Thyroid gland (tissue), 4 donors: ENCODE measurements at regions not wholly inside any gene's neighbourhood (a gene's known extent, or its start where the extent isn't known, plus 50 kb on each side); places are given as distances from the start of the nearest gene placed in this dataset.

ENCODE experiments used
- POLR2A ChIP-seq, 2 donors: fragments of 450-650 bp; IDR thresholded peaks; one replicate each; pipeline ENCODE4 v1.6.1; 2017; ENCODE audit warnings: antibody characterized with exemption in 2 of 2, mild to moderate bottlenecking in 2 of 2, moderate library complexity in 1 of 2
- TF ChIP-seq, protein P1 (sequence below), 6 experiments: fragments of 200-600 bp in 3 of 6; fragments of 450-650 bp in 3 of 6; sonication (generic) in 3 of 6; IDR thresholded peaks; one replicate each; pipeline ENCODE4 v1.5.1; 2016 to 2019; ENCODE audit warnings: antibody characterized with exemption in 6 of 6, mild to moderate bottlenecking in 2 of 6, inconsistent platforms in 1 of 6, moderate library complexity in 1 of 6

DNA sequence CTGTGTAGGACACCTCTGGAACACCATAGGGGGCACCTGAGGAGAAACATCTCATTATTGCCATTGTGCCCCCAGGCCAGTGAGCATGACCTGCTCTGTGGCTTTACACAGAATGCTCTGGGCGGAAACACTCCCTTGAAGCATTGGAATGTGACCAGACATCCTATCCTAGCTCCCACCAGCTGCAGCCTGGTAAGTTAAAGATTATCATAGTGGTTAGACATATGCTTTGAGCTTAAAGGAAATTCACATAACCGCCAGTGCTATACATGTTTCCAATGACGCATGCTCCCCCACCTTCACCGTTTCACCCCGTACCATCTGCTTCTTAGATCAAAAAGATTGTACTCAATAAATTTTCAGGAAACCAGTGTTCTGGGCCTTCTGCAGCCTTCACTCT lies 217.7 kb upstream of the CENPE start:
- TF ChIP-seq, protein P1, sequence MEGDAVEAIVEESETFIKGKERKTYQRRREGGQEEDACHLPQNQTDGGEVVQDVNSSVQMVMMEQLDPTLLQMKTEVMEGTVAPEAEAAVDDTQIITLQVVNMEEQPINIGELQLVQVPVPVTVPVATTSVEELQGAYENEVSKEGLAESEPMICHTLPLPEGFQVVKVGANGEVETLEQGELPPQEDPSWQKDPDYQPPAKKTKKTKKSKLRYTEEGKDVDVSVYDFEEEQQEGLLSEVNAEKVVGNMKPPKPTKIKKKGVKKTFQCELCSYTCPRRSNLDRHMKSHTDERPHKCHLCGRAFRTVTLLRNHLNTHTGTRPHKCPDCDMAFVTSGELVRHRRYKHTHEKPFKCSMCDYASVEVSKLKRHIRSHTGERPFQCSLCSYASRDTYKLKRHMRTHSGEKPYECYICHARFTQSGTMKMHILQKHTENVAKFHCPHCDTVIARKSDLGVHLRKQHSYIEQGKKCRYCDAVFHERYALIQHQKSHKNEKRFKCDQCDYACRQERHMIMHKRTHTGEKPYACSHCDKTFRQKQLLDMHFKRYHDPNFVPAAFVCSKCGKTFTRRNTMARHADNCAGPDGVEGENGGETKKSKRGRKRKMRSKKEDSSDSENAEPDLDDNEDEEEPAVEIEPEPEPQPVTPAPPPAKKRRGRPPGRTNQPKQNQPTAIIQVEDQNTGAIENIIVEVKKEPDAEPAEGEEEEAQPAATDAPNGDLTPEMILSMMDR (IDR thresholded peaks at IDR 0.05) = no peak
- TF ChIP-seq POLR2A (IDR thresholded peaks at IDR 0.05) = no peak
